HL-60 (cell line): ENCODE measurements at regions not wholly inside any gene's neighbourhood (a gene's known extent, or its start where the extent isn't known, plus 50 kb on each side); places are given as distances from the start of the nearest gene placed in this dataset.

Experiments
- DNase-seq, 2 experiments: peaks; one replicate each; pipeline ENCODE4 v3.0.0-alpha.2; 2010 to 2020; ENCODE audit warnings: low read depth in 1 of 2, low spot score in 1 of 2
- H3K27ac ChIP-seq: fragments of 250-450 bp; sonication (Bioruptor Pico); replicated peaks from 2 replicates; pipeline ENCODE4 v1.5.1; 2020; ENCODE audit warnings: mild to moderate bottlenecking, moderate library complexity
- H3K27me3 ChIP-seq: fragments of 250-450 bp; sonication (Bioruptor Pico); 2 replicates; pipeline ENCODE4 v1.5.1; 2021; ENCODE audit warnings: mild to moderate bottlenecking, moderate library complexity; ENCODE audit not compliant: insufficient read depth, poor library complexity, severe bottlenecking
- H3K4me3 ChIP-seq: replicated peaks from 2 replicates; pipeline ENCODE4 v1.5.1; 2011; ENCODE audit warnings: mild to moderate bottlenecking, control low read depth, low read length; ENCODE audit not compliant: insufficient read depth
- CTCF ChIP-seq: IDR thresholded peaks from one replicate; pipeline ENCODE4 v1.5.1; 2011; ENCODE audit warnings: low read length, control low read depth, inconsistent platforms; ENCODE audit not compliant: insufficient read depth
- GABPA ChIP-seq: IDR thresholded peaks from 2 replicates; pipeline ENCODE4 v1.6.1; 2012; ENCODE audit warnings: low read depth
- POLR2AphosphoS5 ChIP-seq: IDR thresholded peaks from 2 replicates; pipeline ENCODE4 v1.6.1; 2012; ENCODE audit warnings: low read depth
- SPI1 ChIP-seq: IDR thresholded peaks from 2 replicates; pipeline ENCODE4 v1.6.1; 2012; ENCODE audit warnings: low read depth, mild to moderate bottlenecking, borderline replicate concordance
- TF ChIP-seq, protein P1 (sequence below): IDR thresholded peaks from 2 replicates; pipeline ENCODE4 v1.6.1; 2012; ENCODE audit warnings: low read depth; ENCODE audit not compliant: insufficient replicate concordance

DNA sequence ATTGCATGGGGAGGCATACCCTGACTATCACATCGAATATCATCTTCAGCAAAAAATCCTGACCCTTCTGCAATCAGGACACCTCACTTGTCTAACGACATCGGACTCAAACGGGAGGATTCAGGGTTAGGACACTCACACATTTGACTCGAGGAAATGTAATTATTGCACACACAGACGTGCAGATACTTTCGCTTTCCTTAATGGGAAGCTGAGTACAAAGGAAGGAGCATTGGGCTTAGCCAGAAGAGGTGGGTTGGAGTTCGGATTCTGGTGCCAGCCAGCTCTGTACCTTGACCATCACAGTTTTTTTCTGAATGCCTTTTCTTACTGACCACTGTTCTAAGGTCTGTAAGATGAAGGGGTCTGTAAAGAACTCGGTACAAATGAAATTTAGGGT lies 260.4 kb downstream of the GALC start:
- no peaks in the 10 kb centered on the region for H3K27me3 ChIP-seq
- H3K27ac ChIP-seq: no peak overlapping the region
- no peak for DNase-seq
- no peak overlapping the region for H3K4me3 ChIP-seq
- TF ChIP-seq CTCF: no peak
- TF ChIP-seq GABPA: no peak
- no peak for TF ChIP-seq POLR2AphosphoS5
- TF ChIP-seq, protein P1, sequence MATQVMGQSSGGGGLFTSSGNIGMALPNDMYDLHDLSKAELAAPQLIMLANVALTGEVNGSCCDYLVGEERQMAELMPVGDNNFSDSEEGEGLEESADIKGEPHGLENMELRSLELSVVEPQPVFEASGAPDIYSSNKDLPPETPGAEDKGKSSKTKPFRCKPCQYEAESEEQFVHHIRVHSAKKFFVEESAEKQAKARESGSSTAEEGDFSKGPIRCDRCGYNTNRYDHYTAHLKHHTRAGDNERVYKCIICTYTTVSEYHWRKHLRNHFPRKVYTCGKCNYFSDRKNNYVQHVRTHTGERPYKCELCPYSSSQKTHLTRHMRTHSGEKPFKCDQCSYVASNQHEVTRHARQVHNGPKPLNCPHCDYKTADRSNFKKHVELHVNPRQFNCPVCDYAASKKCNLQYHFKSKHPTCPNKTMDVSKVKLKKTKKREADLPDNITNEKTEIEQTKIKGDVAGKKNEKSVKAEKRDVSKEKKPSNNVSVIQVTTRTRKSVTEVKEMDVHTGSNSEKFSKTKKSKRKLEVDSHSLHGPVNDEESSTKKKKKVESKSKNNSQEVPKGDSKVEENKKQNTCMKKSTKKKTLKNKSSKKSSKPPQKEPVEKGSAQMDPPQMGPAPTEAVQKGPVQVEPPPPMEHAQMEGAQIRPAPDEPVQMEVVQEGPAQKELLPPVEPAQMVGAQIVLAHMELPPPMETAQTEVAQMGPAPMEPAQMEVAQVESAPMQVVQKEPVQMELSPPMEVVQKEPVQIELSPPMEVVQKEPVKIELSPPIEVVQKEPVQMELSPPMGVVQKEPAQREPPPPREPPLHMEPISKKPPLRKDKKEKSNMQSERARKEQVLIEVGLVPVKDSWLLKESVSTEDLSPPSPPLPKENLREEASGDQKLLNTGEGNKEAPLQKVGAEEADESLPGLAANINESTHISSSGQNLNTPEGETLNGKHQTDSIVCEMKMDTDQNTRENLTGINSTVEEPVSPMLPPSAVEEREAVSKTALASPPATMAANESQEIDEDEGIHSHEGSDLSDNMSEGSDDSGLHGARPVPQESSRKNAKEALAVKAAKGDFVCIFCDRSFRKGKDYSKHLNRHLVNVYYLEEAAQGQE: no peak
- no peak for TF ChIP-seq SPI1

DNA sequence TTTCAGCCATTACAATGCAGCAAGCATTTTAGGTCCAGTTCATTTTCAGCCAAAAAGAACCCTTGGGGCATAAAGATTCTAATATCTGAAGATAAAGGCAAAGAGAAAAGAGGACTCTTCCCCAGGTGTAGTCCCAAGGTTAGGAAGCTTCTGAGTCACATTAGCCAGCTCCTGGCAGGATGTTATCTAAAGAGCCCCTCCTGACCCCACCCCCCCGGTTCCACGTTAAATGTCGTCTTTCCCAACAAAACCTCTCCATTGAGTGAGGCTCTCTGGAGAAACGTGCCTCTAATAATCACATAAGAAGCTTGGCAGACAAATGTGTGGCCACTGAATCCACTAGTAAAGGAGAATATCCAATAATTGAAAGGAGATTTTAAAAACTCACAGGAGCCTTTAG lies 267.7 kb downstream of the GALC start:
- DNase-seq: no peak
- Histone ChIP-seq H3K27ac (no peak overlapping the region), H3K4me3 (no peak overlapping the region), H3K27me3 (no peaks in the 10 kb centered on the region)
- TF ChIP-seq, protein P1: no peak
- TF ChIP-seq GABPA (no peak), SPI1 (no peak), POLR2AphosphoS5 (no peak), CTCF (no peak)

DNA sequence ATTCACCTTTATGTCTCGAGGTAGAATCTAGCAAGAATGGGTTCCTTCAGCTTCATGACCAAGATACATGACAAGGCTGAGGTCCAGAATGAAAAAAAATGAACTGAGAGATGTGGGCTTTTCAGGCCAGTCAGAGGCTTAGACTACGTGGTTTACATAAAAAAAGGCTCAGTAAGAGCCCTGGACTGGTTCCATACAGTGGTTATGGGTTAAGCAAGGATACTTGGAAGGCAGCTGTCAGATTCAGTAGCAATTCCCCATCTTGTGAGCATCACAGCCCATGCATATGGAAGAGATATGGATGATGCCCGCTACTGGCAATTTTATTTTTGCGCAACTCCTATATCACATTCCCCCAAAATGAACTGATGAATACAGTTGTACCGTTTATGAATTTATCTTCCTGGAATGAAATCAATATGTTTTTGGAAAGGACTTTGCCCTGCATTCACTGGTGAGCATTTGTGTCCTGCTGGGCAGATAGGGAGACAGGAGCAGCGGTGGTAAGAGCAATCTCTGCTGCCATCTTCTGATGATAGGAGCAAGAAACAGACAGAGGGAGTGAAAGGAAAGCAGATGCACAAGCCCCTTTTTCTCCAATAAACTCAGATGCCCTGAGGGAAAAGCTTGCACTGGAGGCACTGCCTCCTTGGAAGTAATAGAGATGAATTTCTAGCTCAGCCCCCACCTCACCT lies 280.4 kb downstream of the GALC start:
- DNase-seq: no peak
- TF ChIP-seq POLR2AphosphoS5 (no peak), SPI1 (no peak)
- no peak overlapping the region for H3K27ac ChIP-seq
- no peak overlapping the region for H3K4me3 ChIP-seq
- H3K27me3 ChIP-seq: no peaks in the 10 kb centered on the region

DNA sequence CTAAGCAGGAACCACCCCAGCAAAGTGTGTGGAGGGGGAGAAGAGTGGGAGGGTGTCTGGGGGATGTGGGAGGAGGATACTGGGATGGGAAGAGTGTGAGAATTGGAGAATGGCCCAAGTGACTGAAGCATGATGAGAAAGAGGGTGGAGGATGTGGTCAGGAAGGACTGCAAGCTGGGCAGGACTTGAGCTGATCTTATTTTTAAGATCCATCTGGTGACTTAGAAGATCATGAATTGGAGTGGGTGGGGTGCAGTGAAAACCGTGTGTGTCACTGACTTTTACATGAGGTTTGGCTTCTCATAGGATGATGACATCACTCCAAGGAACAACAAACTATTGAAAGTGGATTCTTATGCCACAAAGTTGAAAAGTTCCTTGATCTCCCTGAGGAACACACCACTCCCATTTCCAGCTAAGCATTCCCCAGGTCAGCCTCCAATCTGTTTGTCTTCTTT lies 287.5 kb downstream of the GALC start:
- H3K4me3 ChIP-seq: no peak overlapping the region
- no peak for DNase-seq
- H3K27me3 ChIP-seq: no peaks in the 10 kb centered on the region
- TF ChIP-seq GABPA (no peak), SPI1 (no peak), CTCF (no peak), POLR2AphosphoS5 (no peak)
- TF ChIP-seq, protein P1: no peak
- H3K27ac ChIP-seq: no peak overlapping the region
